ENCODE measurements at regions not wholly inside any gene's neighbourhood (a gene's known extent, or its start where the extent isn't known, plus 50 kb on each side); places are given as distances from the start of the nearest gene placed in this dataset.

GRCh38 chr12:13652105-13652504 is 329.3 kb downstream of the GRIN2B start:
- DNase-seq (ENCODE audit: low spot score) = no peak
- no peaks in the 10 kb centered on the region for H3K27me3 ChIP-seq (ENCODE audit: control insufficient read depth in 4 of 4, insufficient read depth in 4 of 4, low read length in 3 of 4)
- no peak for TF ChIP-seq REST (IDR thresholded peaks at IDR 0.05)
- TF ChIP-seq, protein P1, sequence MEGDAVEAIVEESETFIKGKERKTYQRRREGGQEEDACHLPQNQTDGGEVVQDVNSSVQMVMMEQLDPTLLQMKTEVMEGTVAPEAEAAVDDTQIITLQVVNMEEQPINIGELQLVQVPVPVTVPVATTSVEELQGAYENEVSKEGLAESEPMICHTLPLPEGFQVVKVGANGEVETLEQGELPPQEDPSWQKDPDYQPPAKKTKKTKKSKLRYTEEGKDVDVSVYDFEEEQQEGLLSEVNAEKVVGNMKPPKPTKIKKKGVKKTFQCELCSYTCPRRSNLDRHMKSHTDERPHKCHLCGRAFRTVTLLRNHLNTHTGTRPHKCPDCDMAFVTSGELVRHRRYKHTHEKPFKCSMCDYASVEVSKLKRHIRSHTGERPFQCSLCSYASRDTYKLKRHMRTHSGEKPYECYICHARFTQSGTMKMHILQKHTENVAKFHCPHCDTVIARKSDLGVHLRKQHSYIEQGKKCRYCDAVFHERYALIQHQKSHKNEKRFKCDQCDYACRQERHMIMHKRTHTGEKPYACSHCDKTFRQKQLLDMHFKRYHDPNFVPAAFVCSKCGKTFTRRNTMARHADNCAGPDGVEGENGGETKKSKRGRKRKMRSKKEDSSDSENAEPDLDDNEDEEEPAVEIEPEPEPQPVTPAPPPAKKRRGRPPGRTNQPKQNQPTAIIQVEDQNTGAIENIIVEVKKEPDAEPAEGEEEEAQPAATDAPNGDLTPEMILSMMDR (IDR thresholded peaks at IDR 0.05; ENCODE audit: low read depth, low read length, missing input control) = no peak
- no peak for TF ChIP-seq HNF4A (conservative IDR thresholded peaks at IDR 0.05)
- TF ChIP-seq, protein P2, sequence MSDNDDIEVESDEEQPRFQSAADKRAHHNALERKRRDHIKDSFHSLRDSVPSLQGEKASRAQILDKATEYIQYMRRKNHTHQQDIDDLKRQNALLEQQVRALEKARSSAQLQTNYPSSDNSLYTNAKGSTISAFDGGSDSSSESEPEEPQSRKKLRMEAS (IDR thresholded peaks at IDR 0.05) = no peak
- no peak for TF ChIP-seq HNF4G (IDR thresholded peaks at IDR 0.05)
- no peak for TF ChIP-seq ZBTB33 (IDR thresholded peaks at IDR 0.05)
- no peak for TF ChIP-seq RAD21 (IDR thresholded peaks at IDR 0.05)
- no peak for TF ChIP-seq EGR1 (IDR thresholded peaks at IDR 0.05; ENCODE audit: low read depth in 2 of 2)
- TF ChIP-seq SP1 (IDR thresholded peaks at IDR 0.05) = no peak
- TF ChIP-seq TAF1 (conservative IDR thresholded peaks at IDR 0.05) = no peak
- no peak for TF ChIP-seq GABPA (IDR thresholded peaks at IDR 0.05 in 1 of 2, conservative IDR thresholded peaks at IDR 0.05 in 1 of 2)
- TF ChIP-seq FOXA2 (IDR thresholded peaks at IDR 0.05) = no peak
- no peak for TF ChIP-seq RXRA (IDR thresholded peaks at IDR 0.05)
- no peak for TF ChIP-seq JUND (IDR thresholded peaks at IDR 0.05)
- H3K4me1 ChIP-seq (ENCODE audit: control insufficient read depth in 4 of 4, insufficient read depth in 4 of 4, low read length in 3 of 4) = no peaks in the 10 kb centered on the region
- 96% methylated on average over 1 of the region's 1 CpG for WGBS
- no peak overlapping the region for H3K27ac ChIP-seq (ENCODE audit: low read depth in 1 of 2, low read length in 2 of 2)
- no peaks in the 10 kb centered on the region for H3K36me3 ChIP-seq (ENCODE audit: control insufficient read depth in 4 of 4, insufficient read depth in 3 of 4, low read depth in 1 of 4, low read length in 3 of 4)
- no peak overlapping the region for H3K9ac ChIP-seq (ENCODE audit: low read depth in 1 of 2, low read length in 2 of 2)
- H3K9me3 ChIP-seq (ENCODE audit: control insufficient read depth in 4 of 4, low read length in 3 of 4) = no peaks in the 10 kb centered on the region
- no peak overlapping the region for H3K4me3 ChIP-seq (ENCODE audit: low read depth in 1 of 3, low read length in 3 of 3)

- Histone ChIP-seq H3K4me3 (ENCODE audit: low read depth in 1 of 3, low read length in 3 of 3) (no peak overlapping the region), H3K9me3 (ENCODE audit: control insufficient read depth in 4 of 4, low read length in 3 of 4) (no peaks in the 10 kb centered on the region), H3K4me1 (ENCODE audit: control insufficient read depth in 4 of 4, insufficient read depth in 4 of 4, low read length in 3 of 4) (no peaks in the 10 kb centered on the region), H3K36me3 (ENCODE audit: control insufficient read depth in 4 of 4, insufficient read depth in 3 of 4, low read depth in 1 of 4, low read length in 3 of 4) (no peaks in the 10 kb centered on the region), H3K27ac (ENCODE audit: low read depth in 1 of 2, low read length in 2 of 2) (no peak overlapping the region), H3K9ac (ENCODE audit: low read depth in 1 of 2, low read length in 2 of 2) (no peak overlapping the region), H3K27me3 (ENCODE audit: control insufficient read depth in 4 of 4, insufficient read depth in 4 of 4, low read length in 3 of 4) (no peaks in the 10 kb centered on the region)
- no peak for DNase-seq (ENCODE audit: low spot score)
- 60% methylated on average over 2 of the region's 2 CpGs for WGBS
- TF ChIP-seq, protein P1 (IDR thresholded peaks at IDR 0.05; ENCODE audit: low read depth, low read length, missing input control) = no peak
- TF ChIP-seq RXRA (IDR thresholded peaks at IDR 0.05) = no peak
- TF ChIP-seq HNF4G (IDR thresholded peaks at IDR 0.05) = no peak
- no peak for TF ChIP-seq HNF4A (conservative IDR thresholded peaks at IDR 0.05)
- TF ChIP-seq FOXA1 (IDR thresholded peaks at IDR 0.05) = no peak
- no peak for TF ChIP-seq TAF1 (conservative IDR thresholded peaks at IDR 0.05)
- TF ChIP-seq EGR1 (IDR thresholded peaks at IDR 0.05; ENCODE audit: low read depth in 2 of 2) = no peak
- TF ChIP-seq JUND (IDR thresholded peaks at IDR 0.05) = no peak
- no peak for TF ChIP-seq REST (IDR thresholded peaks at IDR 0.05)
- TF ChIP-seq, protein P2 (IDR thresholded peaks at IDR 0.05) = no peak
- TF ChIP-seq SP1 (IDR thresholded peaks at IDR 0.05) = no peak
- no peak for TF ChIP-seq ATF3 (IDR thresholded peaks at IDR 0.05)
- TF ChIP-seq GABPA (IDR thresholded peaks at IDR 0.05 in 1 of 2, conservative IDR thresholded peaks at IDR 0.05 in 1 of 2) = no peak
- TF ChIP-seq NR2F2 (IDR thresholded peaks at IDR 0.05) = no peak
These were observed 345.7 kb downstream of the GRIN2B start for GRCh38 chr12:13635709-13636108.

All from liver (tissue), 8 donors.